GM23338 (cell line): ENCODE measurements at regions not wholly inside any gene's neighbourhood (a gene's known extent, or its start where the extent isn't known, plus 50 kb on each side); places are given as distances from the start of the nearest gene placed in this dataset.

Experiments
- ATAC-seq: fragments of 200-7000 bp; cut with Tn5 transposase; 3 replicates; pipeline ENCODE4 v1.9.1; 2020
- DNase-seq: peaks from one replicate; pipeline ENCODE4 v3.0.0-alpha.2; 2015; ENCODE audit warnings: low spot score
- H2AFZ ChIP-seq: fragments of 200-600 bp; sonication (generic); 2 replicates; pipeline ENCODE4 v1.8.0; 2016; ENCODE audit warnings: antibody characterized with exemption, mild to moderate bottlenecking, moderate library complexity
- H3F3A ChIP-seq: fragments of 200-600 bp; sonication (generic); replicated peaks from 2 replicates; pipeline ENCODE4 v1.8.0; 2017; ENCODE audit warnings: antibody characterized with exemption, mixed run types, low read depth
- H3K27ac ChIP-seq: fragments of 200-600 bp; sonication (generic); 2 replicates; pipeline ENCODE4 v1.6.1; 2016; ENCODE audit warnings: low read depth
- H3K27me3 ChIP-seq: fragments of 200-600 bp; sonication (generic); 2 replicates; pipeline ENCODE4 v1.8.0; 2016; ENCODE audit warnings: mild to moderate bottlenecking, mixed run types, moderate library complexity; ENCODE audit not compliant: insufficient read depth
- H3K36me3 ChIP-seq: fragments of 200-600 bp; sonication (generic); 2 replicates; pipeline ENCODE4 v1.8.0; 2016; ENCODE audit warnings: mild to moderate bottlenecking; ENCODE audit not compliant: insufficient read depth
- H3K4me1 ChIP-seq: fragments of 200-600 bp; sonication (generic); 2 replicates; pipeline ENCODE4 v1.8.0; 2016; ENCODE audit warnings: mild to moderate bottlenecking, moderate library complexity; ENCODE audit not compliant: insufficient read depth
- H3K4me2 ChIP-seq: fragments of 200-600 bp; sonication (generic); 2 replicates; pipeline ENCODE4 v1.7.1; 2017; ENCODE audit warnings: mixed run types
- H3K4me3 ChIP-seq: fragments of 200-600 bp; sonication (generic); 2 replicates; pipeline ENCODE4 v1.6.1; 2016; ENCODE audit warnings: mixed run types
- H3K79me2 ChIP-seq: fragments of 200-600 bp; sonication (generic); replicated peaks from 2 replicates; pipeline ENCODE4 v1.8.0; 2017; ENCODE audit warnings: mild to moderate bottlenecking; ENCODE audit not compliant: insufficient read depth
- H3K9me2 ChIP-seq: fragments of 200-600 bp; sonication (generic); 2 replicates; pipeline ENCODE4 v1.8.0; 2017; ENCODE audit not compliant: insufficient read depth
- H4K20me1 ChIP-seq: fragments of 200-600 bp; sonication (generic); replicated peaks from 2 replicates; pipeline ENCODE4 v1.8.0; 2017; ENCODE audit warnings: mild to moderate bottlenecking; ENCODE audit not compliant: insufficient read depth
- H3K27ac Mint-ChIP-seq: 2 replicates; pipeline ENCODE4 v1.8.0; 2020; ENCODE audit warnings: inconsistent platforms, mild to moderate bottlenecking, moderate library complexity, mixed read lengths
- H3K27me3 Mint-ChIP-seq: 3 replicates; pipeline ENCODE4 v1.8.0; 2022; ENCODE audit warnings: low read depth, mild to moderate bottlenecking, moderate library complexity, mixed read lengths, inconsistent platforms; ENCODE audit not compliant: insufficient read depth, poor library complexity
- H3K36me3 Mint-ChIP-seq: 3 replicates; pipeline ENCODE4 v1.8.0; 2021; ENCODE audit warnings: low read depth, mild to moderate bottlenecking, inconsistent platforms, moderate library complexity, mixed read lengths
- H3K4me1 Mint-ChIP-seq: 3 replicates; pipeline ENCODE4 v1.8.0; 2020; ENCODE audit warnings: mild to moderate bottlenecking, inconsistent platforms, mixed read lengths
- H3K4me3 Mint-ChIP-seq: 3 replicates; pipeline ENCODE4 v1.8.0; 2021; ENCODE audit warnings: moderate library complexity, mild to moderate bottlenecking, inconsistent platforms, mixed read lengths
- H3K9me3 Mint-ChIP-seq: 3 replicates; pipeline ENCODE4 v1.8.0; 2020; ENCODE audit warnings: moderate library complexity, mild to moderate bottlenecking, inconsistent platforms, mixed read lengths
- CREB1 ChIP-seq: fragments of 250-450 bp; sonication (Bioruptor Pico); IDR thresholded peaks from 2 replicates; pipeline ENCODE4 v1.5.0; 2020; ENCODE audit warnings: low read depth, mild to moderate bottlenecking, moderate library complexity
- CTCF ChIP-seq, 2 experiments: fragments of 200-600 bp in 1 of 2; sonication (generic) in 1 of 2; conservative IDR thresholded peaks; 2 replicates each; pipeline versions ENCODE4 v1.5.1 to v1.6.1; 2016 to 2017; ENCODE audit warnings: antibody characterized with exemption in 2 of 2, low read depth in 2 of 2, mild to moderate bottlenecking in 2 of 2, moderate library complexity in 1 of 2
- ETS1 ChIP-seq: IDR thresholded peaks from 2 replicates; pipeline ENCODE4 v1.6.1; 2016; ENCODE audit warnings: antibody characterized with exemption
- EZH2 ChIP-seq: fragments of 200-600 bp; sonication (generic); IDR thresholded peaks from one replicate; pipeline ENCODE4 v1.8.0; 2017; ENCODE audit warnings: antibody characterized with exemption, mild to moderate bottlenecking, low read depth; ENCODE audit not compliant: unreplicated experiment
- EZH2phosphoT487 ChIP-seq: fragments of 200-600 bp; sonication (generic); IDR thresholded peaks from one replicate; pipeline ENCODE4 v1.8.1; 2018; ENCODE audit warnings: antibody characterized with exemption; ENCODE audit not compliant: unreplicated experiment
- JUNB ChIP-seq: IDR thresholded peaks from one replicate; pipeline ENCODE4 v1.6.1; 2016; ENCODE audit warnings: antibody characterized with exemption; ENCODE audit not compliant: unreplicated experiment
- NANOG ChIP-seq: IDR thresholded peaks from 2 replicates; pipeline ENCODE4 v1.6.1; 2016; ENCODE audit warnings: antibody characterized with exemption, borderline replicate concordance
- POLR2AphosphoS5 ChIP-seq: IDR thresholded peaks from 2 replicates; pipeline ENCODE4 v1.6.1; 2016; ENCODE audit warnings: antibody characterized with exemption, low read depth
- REST ChIP-seq: IDR thresholded peaks from one replicate; pipeline ENCODE4 v1.6.1; 2018; ENCODE audit warnings: antibody characterized with exemption; ENCODE audit not compliant: unreplicated experiment
- STAT1 ChIP-seq: IDR thresholded peaks from one replicate; pipeline ENCODE4 v1.6.1; 2016; ENCODE audit warnings: antibody characterized with exemption; ENCODE audit not compliant: unreplicated experiment
- ZNF114 ChIP-seq: fragments of 250-450 bp; sonication (Bioruptor Pico); IDR thresholded peaks from 2 replicates; pipeline ENCODE4 v1.5.0; 2020; ENCODE audit warnings: mild to moderate bottlenecking, moderate library complexity
- ZNF462 ChIP-seq: fragments of 250-450 bp; sonication (Bioruptor Pico); IDR thresholded peaks from 2 replicates; pipeline ENCODE4 v1.5.0; 2020; ENCODE audit warnings: mild to moderate bottlenecking, moderate library complexity

- TF ChIP-seq REST = no peak
- TF ChIP-seq JUNB = no peak
- TF ChIP-seq ETS1 = no peak
- TF ChIP-seq EZH2 = no peak
- no peak for TF ChIP-seq STAT1
- no peak for TF ChIP-seq CREB1 (CRISPR knock-in tag)
- TF ChIP-seq POLR2AphosphoS5 = no peak
These were observed 496.6 kb upstream of the NAALADL2 start (continued) for GRCh38 chr3:174362556-174362955.

GRCh38 chr3:174363256-174363655 lies 495.9 kb upstream of the NAALADL2 start:
- H3K4me1 ChIP-seq = no peaks in the 10 kb centered on the region
- H3K27ac Mint-ChIP-seq = no peak overlapping the region
- peaks cover 3% of the 10 kb centered on the region for H3K27me3 Mint-ChIP-seq
- H3K4me2 ChIP-seq = no peak overlapping the region
- H3K27me3 ChIP-seq = no peaks in the 10 kb centered on the region
- no peaks in the 10 kb centered on the region for H3K4me1 Mint-ChIP-seq
- H3K36me3 ChIP-seq = no peaks in the 10 kb centered on the region
- no peak overlapping the region for H2AFZ ChIP-seq
- no peaks in the 10 kb centered on the region for H3K79me2 ChIP-seq
- 0 out of 3 replicates have a peak, but pooled peaks cover under 1% of the 10 kb centered on the region for H3K36me3 Mint-ChIP-seq
- no peaks in the 10 kb centered on the region for H3F3A ChIP-seq
- H3K9me3 Mint-ChIP-seq = peaks cover under 1% of the 10 kb centered on the region; the same call in 2 of the 3 replicates
- no peak overlapping the region for H3K4me3 ChIP-seq
- no peak for DNase-seq
- H4K20me1 ChIP-seq = no peaks in the 10 kb centered on the region
- ATAC-seq = no peak
- no peaks in the 10 kb centered on the region; the same call in 1 of the 2 replicates for H3K9me2 ChIP-seq
- H3K4me3 Mint-ChIP-seq = no peak overlapping the region
- H3K27ac ChIP-seq = no peak overlapping the region
- TF ChIP-seq NANOG (no peak), JUNB (no peak), ZNF462 (CRISPR knock-in tag) (no peak), EZH2phosphoT487 (no peak), ZNF114 (CRISPR knock-in tag) (no peak), ETS1 (no peak), CTCF (conservative IDR thresholded peaks at IDR 0.05; ENCODE audit: low read depth in 2 of 2) (no peak), EZH2 (no peak)
